ENCODE measurements at regions not wholly inside any gene's neighbourhood (a gene's known extent, or its start where the extent isn't known, plus 50 kb on each side); places are given as distances from the start of the nearest gene placed in this dataset.

DNA sequence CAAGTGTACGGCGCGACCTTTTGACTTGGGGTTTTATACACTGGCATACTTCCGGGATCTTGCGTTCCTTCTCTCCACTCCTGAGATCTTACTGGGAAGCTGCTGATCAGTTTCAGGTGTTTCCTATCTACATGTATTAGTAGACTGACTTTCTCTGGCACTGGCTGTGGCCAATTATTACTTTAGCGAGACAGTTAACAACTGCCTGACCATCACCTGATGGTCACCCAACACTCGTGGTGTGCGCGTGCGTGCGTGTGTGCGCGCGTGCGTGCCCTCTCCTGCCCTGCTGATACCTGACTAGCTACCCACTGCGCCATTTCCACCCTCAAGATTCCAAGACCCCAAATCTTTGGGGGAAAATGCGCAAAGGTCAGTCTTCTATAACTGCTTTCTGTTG lies 249.9 kb downstream of the AEBP2 start:
- H3K4me3 ChIP-seq (ENCODE audit: low read depth, low read length): no peak overlapping the region
- TF ChIP-seq CTCF (IDR thresholded peaks at IDR 0.05; ENCODE audit: insufficient read depth, low read depth, low read length): no peak
- no peak for DNase-seq (ENCODE audit: low read depth)

DNA sequence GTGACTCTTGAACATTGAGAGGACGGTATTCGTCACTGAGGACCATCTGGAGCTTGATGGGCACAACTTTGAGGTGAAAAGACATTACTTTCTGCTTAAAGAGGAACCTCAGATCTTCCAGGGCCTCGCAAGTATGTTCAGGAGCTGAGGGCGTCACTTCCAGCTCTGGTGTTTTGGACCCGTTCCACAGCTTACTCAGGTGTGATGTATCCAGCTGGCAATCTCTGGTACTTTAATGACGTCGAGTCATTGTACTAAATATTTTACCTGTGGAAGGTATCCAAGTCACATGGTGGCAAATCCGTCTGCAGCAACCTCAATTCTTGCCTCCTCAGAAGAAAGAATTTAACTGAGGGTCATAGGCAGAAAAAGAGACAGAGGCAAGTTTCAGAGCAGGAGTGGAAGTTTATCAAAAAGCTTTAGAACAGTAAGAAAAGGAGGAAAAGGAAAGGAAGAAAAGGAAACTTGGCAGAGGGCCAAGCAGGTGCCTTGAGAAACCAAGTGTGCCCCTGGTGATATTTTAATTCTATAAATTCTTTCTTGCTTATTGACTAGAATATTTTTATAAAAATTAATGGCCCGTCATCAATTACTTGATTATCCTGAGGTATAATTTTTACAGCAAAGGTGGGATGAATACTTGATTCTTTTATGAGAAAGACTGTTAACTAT lies 250.6 kb downstream of the AEBP2 start:
- no peak for DNase-seq (ENCODE audit: low read depth)
- TF ChIP-seq CTCF (IDR thresholded peaks at IDR 0.05; ENCODE audit: insufficient read depth, low read depth, low read length): no peak
- no peak overlapping the region for H3K4me3 ChIP-seq (ENCODE audit: low read depth, low read length)

DNA sequence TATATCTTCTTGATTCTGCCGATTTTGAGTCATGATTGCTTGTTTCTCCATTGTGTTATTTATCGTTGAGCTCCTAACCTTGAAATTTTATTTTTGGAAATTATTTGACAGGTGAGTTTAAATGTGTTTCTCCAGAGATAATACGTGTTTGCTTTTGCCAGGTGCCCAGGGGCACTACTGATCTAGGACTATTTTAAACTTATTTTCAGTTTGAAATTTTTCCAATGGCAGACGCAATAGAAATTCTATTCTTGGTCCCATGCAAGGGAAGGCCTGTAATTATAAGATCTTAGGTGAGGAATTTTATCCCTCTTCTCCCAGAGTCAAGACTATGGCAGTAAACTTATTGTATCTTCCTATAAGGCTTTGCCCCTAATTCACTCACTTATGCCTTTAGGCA lies 252.8 kb downstream of the AEBP2 start:
- H3K4me3 ChIP-seq (ENCODE audit: low read depth, low read length): no peak overlapping the region
- DNase-seq (ENCODE audit: low read depth): no peak
- TF ChIP-seq CTCF (IDR thresholded peaks at IDR 0.05; ENCODE audit: insufficient read depth, low read depth, low read length): no peak

GRCh38 chr12:19692566-19692965 lies 253.3 kb downstream of the AEBP2 start:
- no peak overlapping the region for H3K4me3 ChIP-seq (ENCODE audit: low read depth, low read length)
- no peak for TF ChIP-seq CTCF (IDR thresholded peaks at IDR 0.05; ENCODE audit: insufficient read depth, low read depth, low read length)
- no peak for DNase-seq (ENCODE audit: low read depth)

DNA sequence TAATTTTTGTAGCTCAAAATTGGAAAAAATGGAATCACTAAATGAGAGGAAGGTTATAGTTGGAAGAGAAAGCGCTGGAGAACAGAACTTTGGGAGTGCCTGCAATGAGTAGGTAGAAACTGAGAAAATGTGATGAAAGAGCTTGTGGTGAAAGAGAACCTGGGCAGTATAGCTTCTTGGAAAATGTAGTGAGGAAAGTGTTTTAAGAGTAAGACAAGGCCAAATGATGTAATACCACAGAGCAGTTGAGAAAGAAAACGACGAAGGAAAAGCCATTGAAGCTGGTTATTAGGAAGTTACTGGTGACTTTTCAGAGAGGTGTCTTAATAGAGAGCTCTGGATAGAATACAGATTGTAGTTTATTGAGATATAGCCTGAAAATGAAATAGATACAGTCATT lies 255.3 kb downstream of the AEBP2 start:
- no peak overlapping the region for H3K4me3 ChIP-seq (ENCODE audit: low read depth, low read length)
- no peak for TF ChIP-seq CTCF (IDR thresholded peaks at IDR 0.05; ENCODE audit: insufficient read depth, low read depth, low read length)
- DNase-seq (ENCODE audit: low read depth): peak; percentile 75

DNA sequence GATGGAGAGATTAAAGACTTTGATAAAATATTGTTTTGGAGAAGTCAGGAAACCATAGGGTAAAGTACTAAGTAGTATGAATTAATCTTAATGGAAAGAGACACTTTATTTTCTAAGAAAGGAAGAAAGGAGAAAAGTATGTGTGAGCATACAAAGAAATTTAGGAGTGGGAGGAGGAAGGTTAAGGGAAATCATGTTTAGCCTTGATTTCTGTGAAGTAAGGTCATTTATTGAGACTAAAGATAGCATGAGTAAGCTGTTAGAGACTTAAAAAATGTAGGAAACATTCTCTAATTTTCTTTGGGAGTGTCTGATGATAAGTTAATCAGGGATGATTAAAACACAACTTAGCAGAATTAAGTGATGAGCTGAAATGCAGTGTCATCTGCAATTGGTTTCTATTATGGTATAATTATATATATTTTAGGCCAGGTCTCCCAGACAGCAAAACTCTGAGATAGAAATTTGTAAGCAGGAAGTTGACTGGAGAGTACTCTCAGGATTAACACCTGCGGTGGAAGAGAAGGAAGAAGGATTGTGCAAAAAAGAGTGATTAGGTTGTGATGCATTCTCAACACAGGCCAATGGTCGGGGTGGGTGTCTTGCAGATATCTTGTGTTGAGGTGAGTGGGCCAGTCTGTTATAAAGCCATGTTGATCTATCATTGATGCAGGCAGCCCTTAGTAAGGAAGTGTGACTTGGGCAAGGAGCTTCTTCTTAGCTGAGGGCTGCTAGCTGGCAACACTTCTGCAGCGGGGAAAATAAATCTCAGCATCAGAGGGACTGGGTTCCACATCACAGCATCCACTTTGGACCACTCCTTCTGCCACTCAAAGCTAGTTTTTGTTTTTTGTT lies 256.2 kb downstream of the AEBP2 start:
- TF ChIP-seq CTCF (IDR thresholded peaks at IDR 0.05; ENCODE audit: insufficient read depth, low read depth, low read length): no peak
- H3K4me3 ChIP-seq (ENCODE audit: low read depth, low read length): no peak overlapping the region
- DNase-seq (ENCODE audit: low read depth): peak; percentile 12

Data from fibroblast of villous mesenchyme (primary cell).